ENCODE measurements at regions not wholly inside any gene's neighbourhood (a gene's known extent, or its start where the extent isn't known, plus 50 kb on each side); places are given as distances from the start of the nearest gene placed in this dataset.

DNA sequence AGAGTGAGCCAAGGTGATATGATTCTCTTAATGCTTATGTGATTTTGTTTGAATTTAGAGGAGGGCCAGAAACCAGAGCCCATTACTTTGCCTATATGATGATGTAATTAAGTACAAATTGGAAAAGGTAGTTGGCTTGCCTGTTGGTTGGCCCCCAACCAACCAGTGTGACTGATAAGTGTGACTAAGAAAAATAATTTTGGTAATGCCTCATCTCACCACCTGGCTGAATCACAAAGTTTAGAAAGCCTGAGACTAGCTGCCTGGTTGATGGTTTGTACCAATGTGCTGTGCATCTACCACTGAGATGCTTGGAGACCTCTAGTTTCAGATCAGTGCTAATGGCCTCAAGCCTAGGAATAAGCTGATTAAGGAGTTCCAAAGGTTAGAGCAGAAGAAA lies 338.7 kb downstream of the CDH2 start:
- no peak overlapping the region for H3K4me3 ChIP-seq (ENCODE audit: low read depth, low read length)
- TF ChIP-seq, protein P1, sequence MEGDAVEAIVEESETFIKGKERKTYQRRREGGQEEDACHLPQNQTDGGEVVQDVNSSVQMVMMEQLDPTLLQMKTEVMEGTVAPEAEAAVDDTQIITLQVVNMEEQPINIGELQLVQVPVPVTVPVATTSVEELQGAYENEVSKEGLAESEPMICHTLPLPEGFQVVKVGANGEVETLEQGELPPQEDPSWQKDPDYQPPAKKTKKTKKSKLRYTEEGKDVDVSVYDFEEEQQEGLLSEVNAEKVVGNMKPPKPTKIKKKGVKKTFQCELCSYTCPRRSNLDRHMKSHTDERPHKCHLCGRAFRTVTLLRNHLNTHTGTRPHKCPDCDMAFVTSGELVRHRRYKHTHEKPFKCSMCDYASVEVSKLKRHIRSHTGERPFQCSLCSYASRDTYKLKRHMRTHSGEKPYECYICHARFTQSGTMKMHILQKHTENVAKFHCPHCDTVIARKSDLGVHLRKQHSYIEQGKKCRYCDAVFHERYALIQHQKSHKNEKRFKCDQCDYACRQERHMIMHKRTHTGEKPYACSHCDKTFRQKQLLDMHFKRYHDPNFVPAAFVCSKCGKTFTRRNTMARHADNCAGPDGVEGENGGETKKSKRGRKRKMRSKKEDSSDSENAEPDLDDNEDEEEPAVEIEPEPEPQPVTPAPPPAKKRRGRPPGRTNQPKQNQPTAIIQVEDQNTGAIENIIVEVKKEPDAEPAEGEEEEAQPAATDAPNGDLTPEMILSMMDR (IDR thresholded peaks at IDR 0.05; ENCODE audit: low read depth, low read length): no peak

DNA sequence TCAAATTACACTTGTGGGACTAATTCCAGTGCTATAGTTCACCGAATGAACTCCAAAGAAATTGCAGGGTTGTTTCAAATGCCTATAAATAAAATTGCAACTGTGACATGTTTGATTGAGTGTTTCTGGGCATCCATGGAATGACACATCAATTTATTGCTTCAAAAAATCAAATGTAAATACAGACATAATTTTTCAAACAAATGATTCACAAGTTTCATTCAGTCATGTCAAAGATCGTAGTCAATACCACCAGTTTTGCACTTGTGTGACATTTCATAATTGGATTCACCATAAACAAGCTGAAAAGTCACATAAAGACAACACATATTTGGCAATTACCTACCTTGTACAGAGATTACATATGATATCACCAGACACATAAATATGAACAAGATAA lies 350.8 kb downstream of the CDH2 start:
- TF ChIP-seq, protein P1 (IDR thresholded peaks at IDR 0.05; ENCODE audit: low read depth, low read length): no peak
- H3K4me3 ChIP-seq (ENCODE audit: low read depth, low read length): no peak overlapping the region

DNA sequence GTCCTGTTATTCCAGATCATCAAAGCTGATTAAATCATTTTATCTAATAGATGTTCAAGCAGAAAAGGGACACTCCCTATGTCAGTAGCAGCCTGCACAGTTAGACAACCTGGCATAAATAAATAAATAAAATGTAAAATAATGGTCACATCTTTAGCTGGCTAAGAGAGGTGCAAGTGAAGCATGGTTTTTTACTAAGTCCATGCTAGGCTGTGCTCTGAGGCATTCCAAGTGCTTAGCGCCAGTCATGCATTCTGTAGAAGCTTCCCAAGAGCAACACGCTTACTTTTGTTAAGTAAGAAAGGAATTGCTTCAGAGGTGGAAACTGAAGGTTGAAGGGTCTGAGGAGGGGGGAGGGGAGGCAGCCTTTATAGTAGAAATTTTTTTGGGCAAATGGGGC lies 351.2 kb downstream of the CDH2 start:
- TF ChIP-seq, protein P1 (IDR thresholded peaks at IDR 0.05; ENCODE audit: low read depth, low read length): no peak
- H3K4me3 ChIP-seq (ENCODE audit: low read depth, low read length): no peak overlapping the region

DNA sequence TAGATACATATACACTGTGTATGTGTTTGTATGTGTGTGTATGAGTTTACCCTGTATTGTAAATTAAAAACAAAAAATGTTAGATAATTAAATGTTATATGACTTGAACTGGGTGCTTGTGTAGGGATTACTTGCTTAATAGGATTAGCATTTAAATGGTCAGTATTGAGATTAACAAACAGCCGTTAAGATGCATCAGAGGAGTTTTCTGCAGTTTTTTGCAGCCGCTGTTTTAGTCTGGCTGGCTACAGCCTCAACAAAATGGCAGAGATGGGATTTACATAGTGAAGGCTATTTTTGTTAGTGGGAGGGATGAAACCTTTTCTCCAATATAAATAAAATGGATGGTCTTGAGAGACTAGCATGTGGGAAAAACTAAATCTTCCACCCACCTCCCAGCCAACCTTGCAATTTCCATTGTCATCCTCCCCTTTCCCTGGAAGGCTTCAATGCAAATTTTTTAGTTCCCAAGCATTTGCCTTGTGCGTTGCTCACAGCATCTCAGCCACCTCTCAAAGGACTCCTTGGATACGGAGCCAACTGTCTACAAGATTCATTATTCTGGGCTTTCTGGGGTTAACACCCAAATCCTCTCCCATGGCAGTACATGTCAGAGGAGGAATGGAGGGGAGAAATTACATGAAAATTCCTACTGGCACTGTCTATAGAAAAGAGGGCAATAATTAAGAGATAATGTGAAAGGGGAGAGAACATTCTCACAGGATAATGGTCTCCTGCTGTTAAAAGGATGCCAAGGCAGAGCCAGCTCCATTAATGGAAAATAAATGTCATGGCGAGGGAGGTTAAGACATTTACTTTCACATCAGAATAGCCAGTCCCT lies 351.9 kb downstream of the CDH2 start:
- no peak overlapping the region for H3K4me3 ChIP-seq (ENCODE audit: low read depth, low read length)
- TF ChIP-seq, protein P1 (IDR thresholded peaks at IDR 0.05; ENCODE audit: low read depth, low read length): no peak

DNA sequence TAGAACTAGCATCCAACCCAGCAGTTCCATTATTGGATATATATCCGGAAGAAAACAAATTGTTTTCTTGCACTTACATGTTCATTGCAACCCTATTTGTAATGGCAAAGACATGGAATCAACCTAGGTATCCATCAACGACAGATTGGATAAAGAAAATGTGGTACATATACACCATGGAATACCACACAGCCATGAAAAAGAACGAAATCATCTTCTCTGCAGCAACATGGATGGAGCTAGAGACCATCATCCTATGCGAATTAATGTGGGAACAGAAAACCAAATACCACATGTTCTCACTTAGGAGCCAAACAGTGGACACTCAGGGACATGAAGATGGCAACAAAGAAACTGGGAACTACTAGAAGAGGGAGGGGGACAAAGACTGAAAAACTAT lies 352.7 kb downstream of the CDH2 start:
- H3K4me3 ChIP-seq (ENCODE audit: low read depth, low read length): no peak overlapping the region
- TF ChIP-seq, protein P1 (IDR thresholded peaks at IDR 0.05; ENCODE audit: low read depth, low read length): no peak

DNA sequence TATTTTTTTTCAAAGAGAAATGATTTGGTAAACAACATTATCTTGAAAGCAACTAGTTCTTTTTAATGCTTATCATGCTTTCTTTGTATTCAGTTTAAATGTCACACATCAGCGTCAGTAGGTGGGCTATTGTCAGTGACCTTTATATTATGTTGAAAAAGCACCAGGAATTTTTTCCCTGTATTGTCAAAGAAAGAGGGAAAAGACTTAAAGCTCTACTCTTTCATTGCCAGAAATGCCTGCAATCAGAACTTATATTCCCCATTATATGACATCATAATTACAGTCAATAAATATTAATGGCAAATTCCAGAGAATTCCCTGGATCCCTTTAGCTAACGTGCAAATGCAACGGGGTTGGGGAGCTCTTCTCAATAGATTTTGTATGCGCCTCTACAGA lies 353.9 kb downstream of the CDH2 start:
- H3K4me3 ChIP-seq (ENCODE audit: low read depth, low read length): no peak overlapping the region
- TF ChIP-seq, protein P1 (IDR thresholded peaks at IDR 0.05; ENCODE audit: low read depth, low read length): no peak

DNA sequence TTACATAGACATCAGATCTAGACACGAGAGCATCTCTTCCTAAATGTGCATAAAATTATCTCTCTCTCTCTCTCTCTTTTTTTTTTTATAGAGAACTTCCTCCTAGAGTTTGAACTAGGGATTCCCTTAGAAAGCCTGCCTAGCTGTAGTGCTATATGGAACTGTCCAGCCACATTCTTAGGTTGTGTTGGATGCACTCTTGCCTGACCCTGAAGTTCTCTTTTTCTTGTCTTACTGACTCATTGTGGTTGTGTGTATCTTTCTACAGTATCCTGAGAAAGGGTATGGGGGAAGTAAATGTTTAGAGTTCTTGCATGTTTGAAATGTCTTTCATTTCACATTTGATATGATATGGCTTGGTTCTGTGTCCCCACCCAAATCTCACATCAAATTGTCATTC lies 368.2 kb downstream of the CDH2 start:
- TF ChIP-seq, protein P1 (IDR thresholded peaks at IDR 0.05; ENCODE audit: low read depth, low read length): no peak
- no peak overlapping the region for H3K4me3 ChIP-seq (ENCODE audit: low read depth, low read length)

Measured in WI38 (cell line).